A549 (cell line): ENCODE measurements at regions not wholly inside any gene's neighbourhood (a gene's known extent, or its start where the extent isn't known, plus 50 kb on each side); places are given as distances from the start of the nearest gene placed in this dataset.

Experiments used
- ATAC-seq, 2 experiments: fragments of 200-7000 bp in 1 of 2; fragments of >200 bp in 1 of 2; cut with Nextera tagmentation in 1 of 2; cut with Tn5 transposase in 1 of 2; 3 replicates each; pipeline versions ENCODE4 v1.8.0 to v1.9.1; 2018 to 2020; ENCODE audit warnings: mild to moderate bottlenecking in 1 of 2, moderate library complexity in 1 of 2
- CTCF ChIA-PET: fragments of 300-600 bp; sonication (Branson Sonifier 250); formaldehyde crosslinking; extraction: SDS; loops from one replicate; lab custom pipeline; 2021; ENCODE audit warnings: antibody characterized with exemption, inconsistent platforms; lab: Yijun Ruan, JAX
- POLR2A ChIA-PET: fragments of 350-600 bp; formaldehyde crosslinking; extraction: SDS; loops from one replicate; lab custom pipeline; 2021; ENCODE audit warnings: antibody characterized with exemption, inconsistent platforms; lab: Yijun Ruan, JAX
- DNase-seq, 2 experiments: peaks; one replicate each; pipeline versions ENCODE4 v3.0.0 to v3.0.0-alpha.2; 2011 to 2016; ENCODE audit warnings: low read depth in 1 of 2, low spot score in 1 of 2
- FAIRE-seq: peaks from 2 replicates; lab custom pipeline; 2011; peaks lifted over from hg19 to GRCh38; lab: Jason Lieb, UNC
- H3K27ac ChIP-seq, 2 experiments: fragments of >200 bp; sonication (Bioruptor Twin); formaldehyde crosslinking; 3 replicates each; pipeline ENCODE4 v1.5.1; 2016 to 2017
- H3K4me1 ChIP-seq: fragments of >200 bp; sonication (Bioruptor Twin); formaldehyde crosslinking; 3 replicates; pipeline ENCODE4 v1.6.1; 2016
- H3K4me2 ChIP-seq: fragments of >200 bp; sonication (Bioruptor Twin); formaldehyde crosslinking; 3 replicates; pipeline ENCODE4 v1.6.1; 2016
- H3K4me3 ChIP-seq: fragments of >200 bp; sonication (Bioruptor Twin); formaldehyde crosslinking; 3 replicates; pipeline ENCODE4 v1.5.1; 2016
- H3K9me3 ChIP-seq: fragments of >200 bp; sonication (Bioruptor Twin); formaldehyde crosslinking; 3 replicates; pipeline ENCODE4 v1.6.1; 2016
- CBX2 ChIP-seq: fragments of 200-600 bp; sonication (generic); IDR thresholded peaks from 2 replicates; pipeline ENCODE4 v1.6.1; 2016; ENCODE audit warnings: low read depth, mild to moderate bottlenecking, borderline replicate concordance
- CBX8 ChIP-seq: fragments of 200-600 bp; sonication (generic); IDR thresholded peaks from 2 replicates; pipeline ENCODE4 v1.6.1; 2016
- CEBPB ChIP-seq, 2 experiments: fragments of >200 bp in 1 of 2; sonication (Bioruptor Twin) in 1 of 2; formaldehyde crosslinking in 1 of 2; IDR thresholded peaks; 2 replicates each; pipeline ENCODE4 v1.6.1; 2012 to 2016
- CHD4 ChIP-seq: fragments of 200-600 bp; sonication (generic); IDR thresholded peaks from 2 replicates; pipeline ENCODE4 v1.6.1; 2016; ENCODE audit warnings: antibody characterized with exemption, mild to moderate bottlenecking, borderline replicate concordance
- EHF ChIP-seq: fragments of 250-450 bp; sonication (Bioruptor Pico); IDR thresholded peaks from 2 replicates; pipeline ENCODE4 v1.5.0; 2020; ENCODE audit warnings: mild to moderate bottlenecking
- EHMT2 ChIP-seq: fragments of 200-600 bp; sonication (generic); IDR thresholded peaks from 2 replicates; pipeline ENCODE4 v1.6.1; 2016; ENCODE audit warnings: antibody characterized with exemption, low read depth, mild to moderate bottlenecking, moderate library complexity
- EP300 ChIP-seq, 2 experiments: fragments of >200 bp; sonication (Bioruptor Twin); formaldehyde crosslinking; IDR thresholded peaks; 2 replicates in 1 of 2; 3 replicates in 1 of 2; pipeline ENCODE4 v1.6.1; 2016 to 2017
- ESRRA ChIP-seq: fragments of 150-350 bp; IDR thresholded peaks from 2 replicates; pipeline ENCODE4 v1.6.1; 2014; ENCODE audit warnings: mild to moderate bottlenecking, low read length, borderline replicate concordance
- FOSL2 ChIP-seq, 2 experiments: fragments of 450-650 bp in 1 of 2; fragments of >200 bp in 1 of 2; sonication (Bioruptor Twin) in 1 of 2; formaldehyde crosslinking; IDR thresholded peaks; 2 replicates each; pipeline versions ENCODE4 v1.5.0 to v1.6.1; 2016 to 2020; ENCODE audit warnings: mild to moderate bottlenecking in 1 of 2, moderate library complexity in 1 of 2
- FOXS1 ChIP-seq: fragments of 250-450 bp; sonication (Bioruptor Pico); IDR thresholded peaks from 2 replicates; pipeline ENCODE4 v1.5.0; 2020; ENCODE audit warnings: mild to moderate bottlenecking, moderate library complexity
- HDAC2 ChIP-seq: fragments of 200-600 bp; sonication (generic); IDR thresholded peaks from 2 replicates; pipeline ENCODE4 v1.6.1; 2016
- HEYL ChIP-seq: fragments of 250-450 bp; sonication (Bioruptor Pico); IDR thresholded peaks from 2 replicates; pipeline ENCODE4 v1.8.0; 2021; ENCODE audit warnings: mild to moderate bottlenecking, moderate library complexity
- HOXA7 ChIP-seq: fragments of 250-450 bp; sonication (Bioruptor Pico); IDR thresholded peaks from 2 replicates; pipeline ENCODE4 v1.5.0; 2020; ENCODE audit warnings: mild to moderate bottlenecking, moderate library complexity
- HOXB5 ChIP-seq: fragments of 250-450 bp; sonication (Bioruptor Pico); IDR thresholded peaks from 2 replicates; pipeline ENCODE4 v1.5.0; 2020; ENCODE audit warnings: mild to moderate bottlenecking, moderate library complexity
- JUN ChIP-seq, 2 experiments: fragments of >200 bp; sonication (Bioruptor Twin); formaldehyde crosslinking; IDR thresholded peaks; 2 replicates in 1 of 2; 3 replicates in 1 of 2; pipeline ENCODE4 v1.6.1; 2016 to 2017
- KDM5A ChIP-seq: fragments of 200-600 bp; sonication (generic); IDR thresholded peaks from 2 replicates; pipeline ENCODE4 v1.6.1; 2016; ENCODE audit warnings: antibody characterized with exemption, mild to moderate bottlenecking
- MYC ChIP-seq: IDR thresholded peaks from 2 replicates; pipeline ENCODE4 v1.6.1; 2012; ENCODE audit warnings: mild to moderate bottlenecking, inconsistent platforms, low read length, improper control_type of control experiment, borderline replicate concordance
- NR3C1 ChIP-seq: fragments of >200 bp; sonication (Bioruptor Twin); formaldehyde crosslinking; IDR thresholded peaks from 3 replicates; pipeline ENCODE4 v1.6.1; 2017
- RAD21 ChIP-seq, 2 experiments: fragments of >200 bp in 1 of 2; sonication (Bioruptor Twin) in 1 of 2; formaldehyde crosslinking in 1 of 2; IDR thresholded peaks in 1 of 2; conservative IDR thresholded peaks in 1 of 2; 2 replicates in 1 of 2; 3 replicates in 1 of 2; pipeline ENCODE4 v1.6.1; 2012 to 2018; ENCODE audit warnings: inconsistent platforms in 1 of 2
- RARB ChIP-seq: fragments of 250-450 bp; sonication (Bioruptor Pico); IDR thresholded peaks from 2 replicates; pipeline ENCODE4 v1.8.0; 2021; ENCODE audit warnings: mild to moderate bottlenecking, moderate library complexity
- SREBF2 ChIP-seq: fragments of 450-650 bp; IDR thresholded peaks from 2 replicates; pipeline ENCODE4 v1.6.1; 2014; ENCODE audit warnings: mild to moderate bottlenecking, moderate library complexity
- TFCP2L1 ChIP-seq: fragments of 250-450 bp; sonication (Bioruptor Pico); IDR thresholded peaks from 2 replicates; pipeline ENCODE4 v1.5.0; 2021; ENCODE audit warnings: mild to moderate bottlenecking
- TP53 ChIP-seq: fragments of 250-450 bp; sonication (Bioruptor Pico); IDR thresholded peaks from 2 replicates; pipeline ENCODE4 v1.5.0; 2021; ENCODE audit warnings: mild to moderate bottlenecking, moderate library complexity
- ZFP36 ChIP-seq: fragments of 450-650 bp; IDR thresholded peaks from 2 replicates; pipeline ENCODE4 v1.6.1; 2014; ENCODE audit warnings: borderline replicate concordance; ENCODE audit not compliant: partially characterized antibody
- WGBS: methylation state at CpG from one replicate; pipeline ENCODE4 v1.1.6; 2017; ENCODE audit errors: missing lambda C conversion rate; 5-methylcytosine and 5-hydroxymethylcytosine counted together
- TF ChIP-seq, protein P1 (sequence below): fragments of 450-650 bp; IDR thresholded peaks from 2 replicates; pipeline ENCODE4 v1.6.1; 2014; ENCODE audit warnings: antibody characterized with exemption
- TF ChIP-seq, protein P2 (sequence below): fragments of >200 bp; sonication (Bioruptor Twin); formaldehyde crosslinking; IDR thresholded peaks from 2 replicates; pipeline ENCODE4 v1.6.1; 2016
- TF ChIP-seq, protein P3 (sequence below): fragments of 250-450 bp; sonication (Bioruptor Pico); IDR thresholded peaks from 2 replicates; pipeline ENCODE4 v1.5.0; 2020; ENCODE audit warnings: low read depth, mild to moderate bottlenecking, moderate library complexity
- TF ChIP-seq, protein P4 (sequence below): fragments of >200 bp; sonication (Bioruptor Twin); formaldehyde crosslinking; IDR thresholded peaks from 3 replicates; pipeline ENCODE4 v1.5.1; 2016
- TF ChIP-seq, protein P5 (sequence below): fragments of 150-350 bp; IDR thresholded peaks from 2 replicates; pipeline ENCODE4 v1.6.1; 2014; ENCODE audit warnings: low read depth, mild to moderate bottlenecking, low read length

DNA sequence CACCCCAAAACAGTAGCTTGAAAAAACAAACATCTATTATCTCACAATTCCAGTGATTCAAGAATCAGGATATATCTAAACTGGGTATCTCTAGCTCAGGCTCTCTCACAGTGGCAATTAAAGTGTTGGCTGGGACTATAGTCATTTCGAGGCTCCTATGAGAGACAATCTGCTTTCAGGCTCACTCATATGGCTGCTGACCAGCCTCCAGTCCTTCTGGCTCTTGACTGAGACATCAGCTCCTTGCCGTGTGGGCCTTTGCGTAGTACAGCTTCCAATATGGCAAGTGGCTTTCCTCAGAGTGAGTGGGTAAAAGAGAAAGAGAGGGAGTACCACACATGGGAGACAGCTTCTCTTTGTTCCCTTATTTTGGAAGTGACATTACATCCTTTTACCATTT lies 327.2 kb downstream of the CENPW start:
- ATAC-seq, result no peak
- CTCF ChIA-PET, result interaction anchor here (1.6 kb wide), 1 partner anchor 10 kb away, joined by 3 read pairs; no protein-coding TSS in a partner anchor

DNA sequence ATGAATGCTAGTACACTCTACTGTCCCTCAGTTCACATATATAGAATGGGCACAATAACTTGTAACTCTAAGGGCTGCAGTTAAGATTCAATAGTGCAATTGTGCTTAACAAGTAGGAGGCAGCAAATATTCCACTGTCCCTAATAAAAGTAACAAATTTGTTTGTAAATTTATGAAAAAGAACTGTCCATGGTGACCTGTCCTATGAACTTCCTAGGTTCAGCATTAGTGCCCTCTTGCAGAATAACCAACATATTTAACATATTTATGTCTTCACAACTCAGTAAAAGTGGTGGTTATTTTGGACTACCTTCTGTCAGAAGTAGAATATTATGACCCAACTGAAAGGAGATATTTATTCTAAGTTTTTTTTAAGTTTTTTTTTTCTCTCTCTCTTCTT lies 327.8 kb downstream of the CENPW start:
- Histone ChIP-seq H3K4me1 (no peaks in the 10 kb centered on the region), H3K9me3 (0 out of 3 replicates have a peak, but pooled peaks cover 2% of the 10 kb centered on the region), H3K27ac (no peak overlapping the region), H3K4me2 (no peak overlapping the region), H3K4me3 (no peak overlapping the region)
- no peak for DNase-seq
- no peak for TF ChIP-seq CEBPB (IDR thresholded peaks at IDR 0.05)
- no peak for TF ChIP-seq EP300 (IDR thresholded peaks at IDR 0.05)
- TF ChIP-seq CBX2, result no peak
- no peak for TF ChIP-seq ZFP36
- TF ChIP-seq, protein P1, sequence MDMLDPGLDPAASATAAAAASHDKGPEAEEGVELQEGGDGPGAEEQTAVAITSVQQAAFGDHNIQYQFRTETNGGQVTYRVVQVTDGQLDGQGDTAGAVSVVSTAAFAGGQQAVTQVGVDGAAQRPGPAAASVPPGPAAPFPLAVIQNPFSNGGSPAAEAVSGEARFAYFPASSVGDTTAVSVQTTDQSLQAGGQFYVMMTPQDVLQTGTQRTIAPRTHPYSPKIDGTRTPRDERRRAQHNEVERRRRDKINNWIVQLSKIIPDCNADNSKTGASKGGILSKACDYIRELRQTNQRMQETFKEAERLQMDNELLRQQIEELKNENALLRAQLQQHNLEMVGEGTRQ, result no peak
- no peak for TF ChIP-seq CHD4
- TF ChIP-seq HOXB5 (CRISPR knock-in tag), result no peak
- no peak for TF ChIP-seq TFCP2L1 (CRISPR knock-in tag)
- TF ChIP-seq HDAC2, result no peak
- TF ChIP-seq, protein P2, sequence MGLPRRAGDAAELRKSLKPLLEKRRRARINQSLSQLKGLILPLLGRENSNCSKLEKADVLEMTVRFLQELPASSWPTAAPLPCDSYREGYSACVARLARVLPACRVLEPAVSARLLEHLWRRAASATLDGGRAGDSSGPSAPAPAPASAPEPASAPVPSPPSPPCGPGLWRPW, result no peak
- TF ChIP-seq SREBF2, result no peak
- TF ChIP-seq, protein P3, sequence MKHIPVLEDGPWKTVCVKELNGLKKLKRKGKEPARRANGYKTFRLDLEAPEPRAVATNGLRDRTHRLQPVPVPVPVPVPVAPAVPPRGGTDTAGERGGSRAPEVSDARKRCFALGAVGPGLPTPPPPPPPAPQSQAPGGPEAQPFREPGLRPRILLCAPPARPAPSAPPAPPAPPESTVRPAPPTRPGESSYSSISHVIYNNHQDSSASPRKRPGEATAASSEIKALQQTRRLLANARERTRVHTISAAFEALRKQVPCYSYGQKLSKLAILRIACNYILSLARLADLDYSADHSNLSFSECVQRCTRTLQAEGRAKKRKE (CRISPR knock-in tag), result no peak
- TF ChIP-seq FOXS1, result no peak
- TF ChIP-seq ESRRA, result no peak
- no peak for TF ChIP-seq RARB (CRISPR knock-in tag)
- TF ChIP-seq HOXA7 (CRISPR knock-in tag), result no peak
- TF ChIP-seq, protein P4, sequence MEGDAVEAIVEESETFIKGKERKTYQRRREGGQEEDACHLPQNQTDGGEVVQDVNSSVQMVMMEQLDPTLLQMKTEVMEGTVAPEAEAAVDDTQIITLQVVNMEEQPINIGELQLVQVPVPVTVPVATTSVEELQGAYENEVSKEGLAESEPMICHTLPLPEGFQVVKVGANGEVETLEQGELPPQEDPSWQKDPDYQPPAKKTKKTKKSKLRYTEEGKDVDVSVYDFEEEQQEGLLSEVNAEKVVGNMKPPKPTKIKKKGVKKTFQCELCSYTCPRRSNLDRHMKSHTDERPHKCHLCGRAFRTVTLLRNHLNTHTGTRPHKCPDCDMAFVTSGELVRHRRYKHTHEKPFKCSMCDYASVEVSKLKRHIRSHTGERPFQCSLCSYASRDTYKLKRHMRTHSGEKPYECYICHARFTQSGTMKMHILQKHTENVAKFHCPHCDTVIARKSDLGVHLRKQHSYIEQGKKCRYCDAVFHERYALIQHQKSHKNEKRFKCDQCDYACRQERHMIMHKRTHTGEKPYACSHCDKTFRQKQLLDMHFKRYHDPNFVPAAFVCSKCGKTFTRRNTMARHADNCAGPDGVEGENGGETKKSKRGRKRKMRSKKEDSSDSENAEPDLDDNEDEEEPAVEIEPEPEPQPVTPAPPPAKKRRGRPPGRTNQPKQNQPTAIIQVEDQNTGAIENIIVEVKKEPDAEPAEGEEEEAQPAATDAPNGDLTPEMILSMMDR, result no peak
- no peak for TF ChIP-seq MYC
- no peak for TF ChIP-seq CBX8
- TF ChIP-seq EHMT2, result no peak
- FAIRE-seq, result no peak
- ATAC-seq, result no peak
- ChIA-PET CTCF (no interaction called here), POLR2A (no interaction called here)

More for the DNA sequence above, 327.2 kb downstream of the CENPW start:
- H3K4me1 ChIP-seq, result no peaks in the 10 kb centered on the region
- DNase-seq (no peak), FAIRE-seq (no peak)
- TF ChIP-seq NR3C1, result no peak
- TF ChIP-seq RAD21 (conservative IDR thresholded peaks at IDR 0.05 in 1 of 2, IDR thresholded peaks at IDR 0.05 in 1 of 2), result no peak
- no peak overlapping the region for H3K4me3 ChIP-seq
- POLR2A ChIA-PET, result no interaction called here
- no peak overlapping the region for H3K4me2 ChIP-seq
- 0 out of 3 replicates have a peak, but pooled peaks cover 2% of the 10 kb centered on the region for H3K9me3 ChIP-seq
- no peak overlapping the region for H3K27ac ChIP-seq
- WGBS, result 67% methylated on average over 3 of the region's 3 CpGs

DNA sequence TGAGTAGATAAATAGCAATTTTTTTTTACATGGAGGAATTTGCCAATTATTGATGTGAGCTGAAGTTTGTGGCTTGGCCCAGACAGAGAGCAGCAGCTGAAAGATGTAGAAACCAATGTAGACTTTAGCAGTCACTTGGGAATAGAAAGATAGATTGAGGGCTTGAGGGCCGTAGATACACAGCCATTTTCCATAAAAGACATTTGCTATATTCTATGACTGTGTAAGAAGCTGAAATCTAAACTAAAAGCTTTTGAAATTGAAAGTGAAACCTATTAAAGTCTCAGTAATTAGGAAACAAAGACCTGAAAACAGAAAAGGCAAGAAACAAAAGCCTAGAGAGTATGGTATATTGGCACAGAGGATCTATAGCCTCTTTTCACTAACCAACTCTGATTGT lies 332.7 kb downstream of the CENPW start:
- WGBS, result 68% methylated on average over 1 of the region's 1 CpG
- CTCF ChIA-PET, result no interaction called here
- Histone ChIP-seq H3K27ac (no peak overlapping the region), H3K4me3 (no peak overlapping the region), H3K4me2 (no peak overlapping the region), H3K9me3 (0 out of 3 replicates have a peak, but pooled peaks cover 2% of the 10 kb centered on the region), H3K4me1 (no peaks in the 10 kb centered on the region)
- POLR2A ChIA-PET, result no interaction called here
- FAIRE-seq, result no peak
- DNase-seq, result no peak
- ATAC-seq, result no peak
- TF ChIP-seq JUN (IDR thresholded peaks at IDR 0.05) (no peak), EHF (CRISPR knock-in tag) (no peak), HEYL (CRISPR knock-in tag) (no peak), EP300 (IDR thresholded peaks at IDR 0.05) (no peak), FOSL2 (IDR thresholded peaks at IDR 0.05) (no peak), FOSL2 (CRISPR knock-in tag; IDR thresholded peaks at IDR 0.05) (no peak), KDM5A (no peak), CBX8 (no peak), CEBPB (IDR thresholded peaks at IDR 0.05) (no peak), TP53 (CRISPR knock-in tag) (no peak), NR3C1 (no peak), ZFP36 (no peak), EHMT2 (no peak), SREBF2 (no peak)
- TF ChIP-seq, protein P4, result no peak
- TF ChIP-seq, protein P5, sequence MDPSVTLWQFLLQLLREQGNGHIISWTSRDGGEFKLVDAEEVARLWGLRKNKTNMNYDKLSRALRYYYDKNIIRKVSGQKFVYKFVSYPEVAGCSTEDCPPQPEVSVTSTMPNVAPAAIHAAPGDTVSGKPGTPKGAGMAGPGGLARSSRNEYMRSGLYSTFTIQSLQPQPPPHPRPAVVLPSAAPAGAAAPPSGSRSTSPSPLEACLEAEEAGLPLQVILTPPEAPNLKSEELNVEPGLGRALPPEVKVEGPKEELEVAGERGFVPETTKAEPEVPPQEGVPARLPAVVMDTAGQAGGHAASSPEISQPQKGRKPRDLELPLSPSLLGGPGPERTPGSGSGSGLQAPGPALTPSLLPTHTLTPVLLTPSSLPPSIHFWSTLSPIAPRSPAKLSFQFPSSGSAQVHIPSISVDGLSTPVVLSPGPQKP, result no peak
